Sigmoid colon (tissue), 4 donors: ENCODE measurements at regions not wholly inside any gene's neighbourhood (a gene's known extent, or its start where the extent isn't known, plus 50 kb on each side); places are given as distances from the start of the nearest gene placed in this dataset.
A peak's percentile ranks its signal among the peaks of the same experiment; 100 is the strongest.

ENCODE experiments used
- POLR2A ChIP-seq, 2 donors: fragments of 450-650 bp; IDR thresholded peaks; one replicate each; pipeline ENCODE4 v1.6.1; 2016; ENCODE audit warnings: antibody characterized with exemption in 2 of 2, mild to moderate bottlenecking in 2 of 2, moderate library complexity in 2 of 2
- POLR2AphosphoS5 ChIP-seq, 4 donors: sonication (generic); formaldehyde crosslinking; IDR thresholded peaks; one replicate each; pipeline ENCODE4 v1.6.1; 2017; ENCODE audit warnings: antibody characterized with exemption in 4 of 4
- TF ChIP-seq, protein P1 (sequence below), 4 experiments: fragments of 450-650 bp in 3 of 4; fragments of 200-600 bp in 1 of 4; IDR thresholded peaks; one replicate each; pipeline ENCODE4 v1.5.1; 2016 to 2019; ENCODE audit warnings: antibody characterized with exemption in 4 of 4, mild to moderate bottlenecking in 3 of 4, moderate library complexity in 2 of 4

DNA sequence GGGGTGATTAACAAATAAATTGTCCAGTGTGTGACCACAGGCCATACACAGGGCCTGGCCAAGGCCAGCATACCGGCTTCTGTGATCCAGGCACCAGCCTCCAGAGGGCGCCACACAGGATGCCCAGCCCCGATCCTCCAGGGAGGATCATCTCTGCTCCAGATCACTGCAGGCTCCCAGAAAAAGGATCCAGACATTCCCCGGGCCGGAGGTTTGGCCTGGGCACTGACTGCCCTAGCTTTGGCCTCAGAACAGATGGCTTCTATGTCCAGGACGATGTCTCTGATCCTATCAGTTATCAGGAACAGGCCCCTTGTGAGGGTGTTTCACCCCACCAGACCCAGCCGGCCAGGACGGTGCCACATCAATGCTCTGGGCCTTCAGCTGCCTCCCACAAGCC, 74.5 kb upstream of the LMO1 start:
- TF ChIP-seq, protein P1, sequence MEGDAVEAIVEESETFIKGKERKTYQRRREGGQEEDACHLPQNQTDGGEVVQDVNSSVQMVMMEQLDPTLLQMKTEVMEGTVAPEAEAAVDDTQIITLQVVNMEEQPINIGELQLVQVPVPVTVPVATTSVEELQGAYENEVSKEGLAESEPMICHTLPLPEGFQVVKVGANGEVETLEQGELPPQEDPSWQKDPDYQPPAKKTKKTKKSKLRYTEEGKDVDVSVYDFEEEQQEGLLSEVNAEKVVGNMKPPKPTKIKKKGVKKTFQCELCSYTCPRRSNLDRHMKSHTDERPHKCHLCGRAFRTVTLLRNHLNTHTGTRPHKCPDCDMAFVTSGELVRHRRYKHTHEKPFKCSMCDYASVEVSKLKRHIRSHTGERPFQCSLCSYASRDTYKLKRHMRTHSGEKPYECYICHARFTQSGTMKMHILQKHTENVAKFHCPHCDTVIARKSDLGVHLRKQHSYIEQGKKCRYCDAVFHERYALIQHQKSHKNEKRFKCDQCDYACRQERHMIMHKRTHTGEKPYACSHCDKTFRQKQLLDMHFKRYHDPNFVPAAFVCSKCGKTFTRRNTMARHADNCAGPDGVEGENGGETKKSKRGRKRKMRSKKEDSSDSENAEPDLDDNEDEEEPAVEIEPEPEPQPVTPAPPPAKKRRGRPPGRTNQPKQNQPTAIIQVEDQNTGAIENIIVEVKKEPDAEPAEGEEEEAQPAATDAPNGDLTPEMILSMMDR (IDR thresholded peaks at IDR 0.05): peak in 3 of 4 experiments; percentile 29 to 60 (median 45)
- no peak for TF ChIP-seq POLR2AphosphoS5 (IDR thresholded peaks at IDR 0.05)
- no peak for TF ChIP-seq POLR2A (IDR thresholded peaks at IDR 0.05)
